Glomerular visceral epithelial cell (primary cell): ENCODE measurements at regions not wholly inside any gene's neighbourhood (a gene's known extent, or its start where the extent isn't known, plus 50 kb on each side); places are given as distances from the start of the nearest gene placed in this dataset.
"Not testable (repeated sequence)": the region's sequence is repeated elsewhere in the genome, so short reads cannot be mapped to it uniquely, and the experiment has no call there.

ENCODE experiments used
- DNase-seq: peaks from one replicate; pipeline ENCODE4 v3.0.0-alpha.2; 2016; ENCODE audit errors: extremely low spot score

DNA sequence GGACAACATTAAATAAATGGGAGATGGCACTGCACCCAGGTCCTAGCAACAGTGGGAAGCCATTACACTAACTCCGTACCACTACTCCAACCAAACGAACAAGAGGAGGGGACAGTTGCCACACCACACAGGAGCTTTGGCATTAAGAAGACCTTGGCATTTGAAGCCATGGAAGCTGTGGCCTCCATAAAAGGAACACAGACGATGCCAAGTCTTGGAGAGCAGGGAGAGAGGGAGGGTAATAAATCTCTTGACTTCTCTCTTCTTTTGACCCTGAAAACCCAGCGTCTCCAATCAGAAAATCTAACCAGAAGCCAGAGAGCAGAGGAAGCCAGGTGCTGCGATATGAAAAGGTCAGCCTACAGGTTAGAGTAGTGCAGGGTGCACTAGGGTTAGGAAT, 338.8 kb upstream of the TMEM132C start:
- DNase-seq, result no peak

DNA sequence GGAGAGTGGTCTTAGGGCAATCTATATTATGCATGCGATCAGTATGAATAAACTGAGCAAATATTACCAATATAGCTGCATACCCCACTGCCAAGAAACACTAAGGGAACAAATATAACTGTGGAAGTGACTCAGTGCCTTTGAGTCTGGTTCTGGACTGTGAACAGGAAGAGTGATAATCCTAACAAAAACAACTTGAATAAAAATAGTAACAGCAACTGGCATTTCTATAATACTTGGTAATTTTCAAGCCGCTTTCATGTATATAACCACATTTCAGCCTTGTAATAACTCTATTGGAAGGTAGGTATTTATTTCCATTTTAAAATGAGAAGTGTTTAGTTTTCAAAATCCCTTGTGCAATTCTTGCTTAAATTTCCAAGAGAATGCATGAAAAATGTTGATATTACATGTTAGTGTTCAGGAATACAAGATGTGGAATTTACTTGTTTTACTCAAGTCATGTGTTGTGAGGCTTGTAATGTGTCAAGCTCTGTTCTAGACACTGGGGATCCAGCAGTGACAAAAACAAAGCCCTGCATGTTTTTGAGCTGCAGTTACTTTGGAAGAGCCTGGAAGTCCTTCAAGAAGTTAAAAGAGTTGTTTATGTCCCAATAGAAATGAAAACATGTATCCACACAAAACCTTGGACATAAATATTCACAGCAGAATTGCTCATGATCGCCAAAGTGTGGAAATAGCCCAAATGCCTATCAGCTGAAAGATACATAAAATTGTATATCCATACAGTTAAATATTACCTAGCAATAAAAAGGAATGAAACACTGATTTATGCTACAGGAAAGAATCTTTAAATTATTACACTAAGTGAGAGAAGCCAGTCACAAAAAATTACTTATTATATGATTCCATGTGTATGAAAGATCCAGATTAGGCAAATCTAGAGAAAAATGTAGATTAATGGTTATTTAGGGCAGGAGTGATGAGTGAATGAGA, 338.1 kb upstream of the TMEM132C start:
- no peak for DNase-seq

DNA sequence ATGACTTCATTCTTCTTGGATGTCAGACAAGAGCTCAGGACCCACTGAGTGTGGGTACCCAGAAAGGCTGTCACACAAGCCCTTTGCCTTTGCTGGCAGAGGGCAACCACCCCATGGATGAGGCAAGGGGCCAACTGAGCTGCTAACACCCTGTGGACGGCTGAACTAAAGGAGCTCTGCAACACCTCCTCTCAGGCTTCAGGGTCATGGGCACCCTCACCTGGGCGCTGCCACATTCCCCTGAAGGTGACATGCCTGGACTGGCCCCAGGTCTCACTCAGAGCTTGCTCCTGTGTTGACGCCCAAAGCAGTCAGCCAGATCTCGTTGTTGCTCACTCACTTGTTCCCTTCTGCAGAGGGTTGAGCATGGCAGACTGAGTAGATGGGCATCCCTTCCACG, 336.8 kb upstream of the TMEM132C start:
- no peak for DNase-seq

DNA sequence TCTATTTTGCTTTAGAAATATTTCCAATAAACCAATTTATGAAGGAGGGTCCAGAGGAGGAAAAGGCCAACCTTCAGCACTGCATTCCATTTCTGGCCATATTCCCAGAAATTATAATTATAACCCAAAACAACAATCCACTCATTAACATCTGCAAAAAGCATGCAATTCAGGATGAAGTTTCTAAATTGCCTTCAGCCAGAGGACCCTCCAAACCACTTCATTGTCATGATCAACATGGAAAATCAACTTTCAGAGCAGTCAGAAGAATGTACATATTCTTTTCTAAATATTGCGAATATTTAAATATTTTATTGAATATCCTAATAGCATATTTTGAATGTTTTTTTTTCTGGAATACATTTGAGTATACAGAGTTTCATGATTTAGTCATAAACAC, 332.6 kb upstream of the TMEM132C start:
- no peak for DNase-seq

GRCh38 chr12:127936463-127936862, 330.5 kb upstream of the TMEM132C start:
- no peak for DNase-seq

DNA sequence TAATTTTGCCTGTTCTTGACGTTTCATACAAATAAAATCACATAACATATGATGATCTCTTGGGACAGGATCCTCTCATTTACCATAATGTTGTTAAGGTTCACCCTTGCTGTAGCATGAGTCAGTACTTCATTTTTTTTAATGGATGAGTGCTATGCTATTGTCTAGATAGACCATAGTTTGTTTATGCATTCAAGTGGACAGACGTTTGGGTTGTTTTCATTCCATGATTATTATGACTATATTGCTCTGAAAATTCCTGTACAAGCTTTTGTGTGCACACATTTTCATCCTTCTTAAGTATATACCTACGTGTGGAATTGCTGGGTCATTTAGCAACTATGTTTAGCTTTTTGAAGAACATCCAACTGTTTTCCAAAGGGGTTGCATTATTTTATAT, 325.6 kb upstream of the TMEM132C start:
- no peak for DNase-seq

GRCh38 chr12:127942981-127943380, 324.0 kb upstream of the TMEM132C start:
- no peak for DNase-seq

GRCh38 chr12:127943481-127944210, 323.3 kb upstream of the TMEM132C start:
- DNase-seq, result no peak

DNA sequence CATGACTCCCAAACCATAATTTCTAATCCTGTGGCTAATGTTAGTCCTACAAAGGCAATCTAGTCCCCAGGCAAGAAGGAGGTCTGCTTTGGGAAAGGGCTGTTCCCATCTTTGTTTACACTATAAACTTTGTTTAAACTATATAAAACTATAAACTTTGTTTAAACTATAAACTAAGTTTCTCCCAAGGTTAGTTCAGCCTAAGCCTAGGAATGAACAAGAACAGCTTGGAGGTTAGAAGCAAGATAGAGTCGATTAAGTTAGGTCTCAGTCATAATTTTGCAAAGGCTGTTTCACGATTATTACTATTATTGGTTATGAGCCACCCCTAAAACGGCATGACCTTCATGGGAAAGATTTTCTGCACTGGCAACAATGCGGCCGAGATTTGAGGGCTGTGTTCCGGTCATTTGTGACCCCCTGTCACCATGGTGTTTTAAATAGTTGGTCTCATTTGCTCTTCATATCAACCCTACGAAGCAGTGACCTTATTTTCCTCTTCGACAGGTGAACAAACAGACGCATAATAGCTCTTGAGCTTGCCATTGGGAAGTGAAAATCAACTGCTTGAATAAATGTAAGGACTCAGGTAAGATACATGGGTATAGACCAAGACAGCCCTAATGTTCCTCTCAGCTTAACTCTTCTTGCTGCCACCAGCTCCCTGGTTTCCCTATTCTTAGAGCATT, 322.6 kb upstream of the TMEM132C start:
- DNase-seq, result no peak

- DNase-seq, result no peak
Observed at GRCh38 chr12:127957001-127957660, 309.8 kb upstream of the TMEM132C start.

DNA sequence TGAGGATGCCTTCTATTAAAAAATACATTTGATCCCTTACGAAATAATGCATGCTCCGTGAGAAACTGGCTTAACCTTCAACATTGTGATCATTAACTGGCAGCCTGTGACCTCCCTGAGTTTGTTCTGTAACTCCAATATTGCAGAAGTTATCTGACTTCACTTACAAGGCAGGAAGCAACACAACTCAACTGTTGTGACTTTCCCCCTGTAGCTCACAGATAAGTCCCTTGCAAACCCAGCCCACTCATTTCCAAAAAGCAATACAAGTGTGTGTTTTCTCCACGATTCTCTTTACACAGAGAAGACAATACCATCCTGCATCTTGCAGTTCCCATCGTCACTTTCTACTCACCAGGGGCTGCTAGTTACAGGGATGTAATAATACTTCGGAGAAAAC, 304.7 kb upstream of the TMEM132C start:
- DNase-seq, result no peak

DNA sequence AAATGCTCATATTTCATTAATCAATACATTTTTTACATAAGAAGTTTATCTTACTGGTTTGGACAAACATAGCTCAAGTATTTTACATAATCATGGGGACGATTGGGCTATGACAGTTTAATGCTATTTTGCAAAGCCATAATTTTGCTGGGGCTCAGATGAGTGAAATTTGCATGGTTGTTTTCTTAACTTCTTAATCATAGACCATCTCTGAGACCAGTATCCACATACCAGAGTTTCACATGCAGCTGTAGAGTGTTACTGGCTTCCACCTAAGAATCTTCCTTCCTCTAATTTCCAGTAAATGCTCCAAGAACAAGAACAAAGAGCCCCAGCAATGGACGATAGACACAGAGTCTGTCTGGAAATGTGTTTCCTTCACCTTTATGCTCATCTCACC, 303.0 kb upstream of the TMEM132C start:
- no peak for DNase-seq

GRCh38 chr12:127964717-127965116, 302.3 kb upstream of the TMEM132C start:
- no peak for DNase-seq

DNA sequence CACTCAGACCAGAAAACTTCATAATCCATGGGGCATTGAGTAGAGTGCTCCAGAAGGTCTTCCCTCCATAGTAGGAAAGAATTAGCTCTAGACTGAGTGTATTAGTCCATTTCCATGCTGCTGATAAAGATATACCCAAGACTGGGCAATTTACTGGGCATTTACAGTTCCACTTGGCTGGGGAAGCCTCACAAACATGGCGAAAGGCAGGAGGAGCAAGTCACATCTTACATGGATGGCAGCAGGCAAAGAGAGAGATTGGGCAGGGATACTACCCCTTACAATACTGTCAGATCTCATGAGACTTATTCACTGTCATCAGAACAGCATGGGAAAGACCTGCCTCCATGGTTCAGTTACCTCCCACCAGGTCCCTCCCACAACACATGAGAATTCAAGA, 300.6 kb upstream of the TMEM132C start:
- no peak for DNase-seq

- no peak for DNase-seq
Observed at GRCh38 chr12:127970491-127970890, 296.5 kb upstream of the TMEM132C start.

GRCh38 chr12:127980585-127980984, 286.4 kb upstream of the TMEM132C start:
- no peak for DNase-seq

DNA sequence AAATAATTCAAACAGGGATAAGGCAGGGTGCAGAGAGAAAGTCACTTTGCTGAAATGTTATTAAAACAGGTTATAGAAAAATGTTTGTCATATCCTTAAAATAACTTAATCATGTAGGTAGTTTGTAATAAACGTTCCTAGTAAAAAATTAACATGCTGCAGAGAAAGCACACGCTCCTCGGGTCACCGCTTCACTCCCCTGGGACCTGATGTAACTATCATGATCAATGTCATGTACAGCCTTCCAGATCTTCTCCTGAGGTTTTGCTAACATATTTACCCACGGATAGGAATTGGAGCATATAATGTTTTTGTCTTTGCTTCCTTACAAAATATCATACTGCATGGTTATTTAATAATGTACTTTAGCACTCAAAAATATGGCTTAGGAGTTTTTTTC, 285.1 kb upstream of the TMEM132C start:
- DNase-seq, result no peak

DNA sequence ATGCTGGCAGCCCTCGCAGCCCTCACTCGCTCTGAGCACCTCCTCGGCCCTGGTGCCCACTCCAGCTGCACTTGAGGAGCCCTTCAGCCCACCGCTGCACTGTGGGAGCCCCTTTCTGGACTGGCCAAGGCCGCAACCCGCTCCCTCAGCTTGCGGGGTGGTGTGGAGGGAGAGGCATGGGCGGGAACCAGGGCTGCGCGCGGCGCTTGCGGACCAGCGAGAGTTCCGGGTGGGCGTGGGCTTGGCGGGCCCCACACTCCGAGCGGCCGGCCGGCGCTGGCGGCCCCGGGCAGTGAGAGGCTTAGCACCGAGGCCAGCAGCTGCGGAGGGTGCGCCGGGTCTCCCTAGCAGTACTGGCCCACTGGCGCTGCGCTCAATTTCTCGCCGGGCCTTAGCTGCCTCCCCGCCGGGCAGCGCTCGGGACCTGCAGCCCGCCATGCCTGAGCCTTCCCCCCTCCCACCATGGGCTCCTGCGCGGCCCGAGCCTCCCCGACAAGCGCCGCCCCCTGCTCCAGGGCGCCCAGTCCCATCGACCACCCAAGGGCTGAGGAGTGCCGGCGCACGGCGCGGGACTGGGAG, 283.7 kb upstream of the TMEM132C start:
- not testable (repeated sequence) for DNase-seq

GRCh38 chr12:127984386-127985055, 282.4 kb upstream of the TMEM132C start:
- DNase-seq, result no peak

- no peak for DNase-seq
Observed at GRCh38 chr12:127987199-127987901, 279.6 kb upstream of the TMEM132C start.
